GM12878 (cell line): ENCODE measurements at regions not wholly inside any gene's neighbourhood (a gene's known extent, or its start where the extent isn't known, plus 50 kb on each side); places are given as distances from the start of the nearest gene placed in this dataset.

Source experiments
- ATAC-seq: fragments of 200-7000 bp; cut with Tn5 transposase; 3 replicates; pipeline ENCODE4 v1.9.1; 2020; ENCODE audit warnings: mild to moderate bottlenecking, moderate library complexity
- BruUV-seq: library from RNA; stranded (reverse); fragments of 400-500 nt; replicated peaks from 2 replicates; lab custom pipeline; 2021; lab: Mats Ljungman, UMichigan
- CTCF ChIA-PET: fragments of 300-600 bp; sonication (Branson Sonifier 250); formaldehyde crosslinking; extraction: SDS; loops from one replicate; lab custom pipeline; 2021; ENCODE audit warnings: inconsistent platforms; lab: Yijun Ruan, JAX
- POLR2A ChIA-PET: fragments of 350-600 bp; formaldehyde crosslinking; extraction: SDS; loops from one replicate; lab custom pipeline; 2021; ENCODE audit warnings: inconsistent platforms; lab: Charles Lee
- RAD21 ChIA-PET: fragments of 300-600 bp; sonication (Branson Sonifier 250); formaldehyde crosslinking; loops from one replicate; lab custom pipeline; 2023; ENCODE audit warnings: antibody characterized with exemption; ENCODE audit not compliant: unreplicated experiment; lab: Charles Lee
- SMC1A ChIA-PET: fragments of 300-600 bp; sonication (Branson Sonifier 250); formaldehyde crosslinking; loops from one replicate; lab custom pipeline; 2023; ENCODE audit not compliant: unreplicated experiment, uncharacterized antibody; lab: Charles Lee
- DNase-seq: peaks from one replicate; pipeline ENCODE4 v3.0.0-alpha.2; 2011; ENCODE audit warnings: low read depth, low spot score
- FAIRE-seq: peaks from 3 replicates; lab custom pipeline; 2011; peaks lifted over from hg19 to GRCh38; lab: Jason Lieb, UNC
- H2AFZ ChIP-seq: 2 replicates; pipeline ENCODE4 v1.6.0; 2011; ENCODE audit warnings: low read depth, low read length, control low read depth; ENCODE audit not compliant: control insufficient read depth
- H3K27ac ChIP-seq: 2 replicates; pipeline ENCODE4 v1.5.1; 2011; ENCODE audit warnings: control low read depth; ENCODE audit not compliant: control insufficient read depth, insufficient read depth
- H3K27me3 ChIP-seq, 2 experiments: replicated peaks in 1 of 2; 2 replicates each; pipeline versions ENCODE4 v1.6.0 to v1.6.1; 2011; ENCODE audit warnings: low read length in 1 of 2; ENCODE audit not compliant: control insufficient read depth in 2 of 2, insufficient read depth in 2 of 2
- H3K36me3 ChIP-seq, 2 experiments: 2 replicates each; pipeline ENCODE4 v1.5.1; 2011; ENCODE audit warnings: low read length in 1 of 2; ENCODE audit not compliant: control insufficient read depth in 2 of 2, insufficient read depth in 2 of 2
- H3K4me1 ChIP-seq: 2 replicates; pipeline ENCODE4 v1.6.1; 2011; ENCODE audit warnings: mild to moderate bottlenecking, low read length, moderate library complexity, mixed read lengths; ENCODE audit not compliant: control insufficient read depth, insufficient read depth
- H3K4me2 ChIP-seq: 2 replicates; pipeline ENCODE4 v1.6.0; 2011; ENCODE audit warnings: control low read depth; ENCODE audit not compliant: control insufficient read depth, insufficient read depth
- H3K4me3 ChIP-seq: fragments of 200-600 bp; sonication (generic); 2 replicates; pipeline ENCODE4 v1.5.1; 2016
- H3K79me2 ChIP-seq: 2 replicates; pipeline ENCODE4 v1.6.0; 2011; ENCODE audit warnings: low read length; ENCODE audit not compliant: control insufficient read depth, insufficient read depth
- H3K9ac ChIP-seq: 2 replicates; pipeline ENCODE4 v1.8.0; 2011; ENCODE audit warnings: low read length, control low read depth, mixed read lengths; ENCODE audit not compliant: control insufficient read depth, insufficient read depth
- H3K9me3 ChIP-seq: replicated peaks from 3 replicates; pipeline ENCODE4 v1.5.1; 2011; ENCODE audit warnings: mild to moderate bottlenecking, low read length; ENCODE audit not compliant: control insufficient read depth, insufficient read depth
- H4K20me1 ChIP-seq: 2 replicates; pipeline ENCODE4 v1.6.0; 2011; ENCODE audit not compliant: control insufficient read depth, insufficient read depth
- CBX5 ChIP-seq: sonication (generic); IDR thresholded peaks from 2 replicates; pipeline ENCODE4 v1.6.1; 2016; ENCODE audit warnings: low read depth, moderate library complexity, mild to moderate bottlenecking, inconsistent platforms
- FOXK2 ChIP-seq: fragments of 450-650 bp; IDR thresholded peaks from 2 replicates; pipeline ENCODE4 v1.6.1; 2017; ENCODE audit warnings: mild to moderate bottlenecking, moderate library complexity
- FOXM1 ChIP-seq: IDR thresholded peaks from 2 replicates; pipeline ENCODE4 v1.6.1; 2012; ENCODE audit warnings: low read depth, mild to moderate bottlenecking, inconsistent platforms, low read length, moderate library complexity
- HDAC6 ChIP-seq: fragments of 200-600 bp; sonication (generic); IDR thresholded peaks from one replicate; pipeline ENCODE4 v1.8.0; 2017; ENCODE audit warnings: antibody characterized with exemption; ENCODE audit not compliant: unreplicated experiment
- IKZF2 ChIP-seq, 2 experiments: fragments of 450-650 bp; IDR thresholded peaks; 2 replicates each; pipeline ENCODE4 v1.6.1; 2017; ENCODE audit warnings: mild to moderate bottlenecking in 2 of 2, moderate library complexity in 2 of 2
- MEF2A ChIP-seq: IDR thresholded peaks from 2 replicates; pipeline ENCODE4 v1.6.1; 2011; ENCODE audit warnings: low read depth, mild to moderate bottlenecking, low read length, moderate library complexity; ENCODE audit not compliant: insufficient read depth
- MXI1 ChIP-seq: fragments of 150-350 bp; IDR thresholded peaks from 2 replicates; pipeline ENCODE4 v1.6.1; 2011; ENCODE audit warnings: low read depth, mild to moderate bottlenecking, inconsistent platforms, low read length, improper control_type of control experiment
- POLR2AphosphoS5 ChIP-seq: IDR thresholded peaks from 2 replicates; pipeline ENCODE4 v1.6.1; 2011; ENCODE audit warnings: mild to moderate bottlenecking, low read length, inconsistent platforms
- RELA ChIP-seq: fragments of 450-650 bp; IDR thresholded peaks from 2 replicates; pipeline ENCODE4 v1.8.0; 2014; ENCODE audit warnings: borderline replicate concordance; ENCODE audit not compliant: partially characterized antibody
- RUNX3 ChIP-seq: IDR thresholded peaks from 2 replicates; pipeline ENCODE4 v1.6.1; 2012; ENCODE audit warnings: low read length, inconsistent platforms
- SRF ChIP-seq, 2 experiments: IDR thresholded peaks; 2 replicates each; pipeline ENCODE4 v1.6.1; 2011; ENCODE audit warnings: low read depth in 2 of 2, low read length in 2 of 2, mild to moderate bottlenecking in 1 of 2, moderate library complexity in 1 of 2
- SUPT20H ChIP-seq: IDR thresholded peaks from 2 replicates; pipeline ENCODE4 v1.6.1; 2011; ENCODE audit warnings: low read depth, mild to moderate bottlenecking, low read length, moderate library complexity, borderline replicate concordance; ENCODE audit not compliant: control insufficient read depth
- WRNIP1 ChIP-seq: IDR thresholded peaks from 2 replicates; pipeline ENCODE4 v1.6.1; 2011; ENCODE audit warnings: low read depth, low read length, improper control_type of control experiment, borderline replicate concordance
- YBX1 ChIP-seq: fragments of 450-650 bp; IDR thresholded peaks from 2 replicates; pipeline ENCODE4 v1.6.1; 2016; ENCODE audit warnings: antibody characterized with exemption
- ZNF24 ChIP-seq: fragments of 450-650 bp; IDR thresholded peaks from 2 replicates; pipeline ENCODE4 v1.6.1; 2017; ENCODE audit warnings: antibody characterized with exemption, mild to moderate bottlenecking
- ZNF274 ChIP-seq: IDR thresholded peaks from one replicate; pipeline ENCODE4 v1.8.0; 2011; ENCODE audit not compliant: insufficient read length, insufficient read depth
- ZNF622 ChIP-seq: fragments of 450-650 bp; IDR thresholded peaks from 2 replicates; pipeline ENCODE4 v1.6.1; 2017; ENCODE audit warnings: mild to moderate bottlenecking, inconsistent platforms
- WGBS: methylation state at CpG from one replicate; pipeline ENCODE4 v1.1.6; 2016; ENCODE audit warnings: low lambda C conversion rate; ENCODE audit not compliant: insufficient replicate concordance, insufficient coverage; ENCODE audit errors: missing lambda C conversion rate; 5-methylcytosine and 5-hydroxymethylcytosine counted together
- in situ Hi-C: fragments of 300-500 bp; cut with MboI; formaldehyde crosslinking; loops from 9 replicates; pipeline ENCODE4 v1.14.3; 2018; ENCODE audit warnings: mixed read lengths
- intact Hi-C: fragments of 100-400 bp; cut with micrococcal nuclease; formaldehyde crosslinking; loops from one replicate; pipeline ENCODE4 v1.14.2; 2022; ENCODE audit not compliant: unreplicated experiment
- TF ChIP-seq, protein P1 (sequence below): fragments of 450-650 bp; IDR thresholded peaks from 2 replicates; pipeline ENCODE4 v1.6.1; 2017; ENCODE audit warnings: mild to moderate bottlenecking, low read depth, inconsistent platforms; ENCODE audit not compliant: poor library complexity, severe bottlenecking
- TF ChIP-seq, protein P2 (sequence below): IDR thresholded peaks from 2 replicates; pipeline ENCODE4 v1.6.1; 2012; ENCODE audit warnings: low read depth, low read length, improper control_type of control experiment
- TF ChIP-seq, protein P3 (sequence below): fragments of 450-650 bp; IDR thresholded peaks from 2 replicates; pipeline ENCODE4 v1.6.1; 2017; ENCODE audit warnings: borderline replicate concordance

DNA sequence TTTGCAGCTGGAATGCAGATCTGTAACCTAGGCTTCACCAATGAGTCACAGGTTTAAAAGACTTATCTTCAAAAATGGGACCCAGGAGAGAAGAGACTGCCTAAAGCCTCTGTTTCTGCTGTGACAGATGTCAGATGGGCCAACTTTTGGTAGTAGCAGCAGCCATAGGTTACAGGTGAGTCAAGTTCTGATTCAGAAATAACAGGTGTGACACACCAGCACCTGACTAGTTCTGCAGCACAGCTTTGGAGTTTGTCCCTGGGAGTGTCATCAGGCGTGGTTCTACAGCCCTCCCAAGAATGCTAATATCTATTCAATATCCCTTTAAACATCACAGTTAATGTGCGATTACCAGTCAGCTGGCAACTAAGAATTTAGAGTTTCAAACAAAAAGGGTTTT is 121.9 kb upstream of the BTN3A2 start:
- Histone ChIP-seq H3K4me3 (no peak overlapping the region), H3K27me3 (no peaks in the 10 kb centered on the region), H3K79me2 (no peaks in the 10 kb centered on the region), H3K4me1 (peaks cover 14% of the 10 kb centered on the region), H4K20me1 (no peaks in the 10 kb centered on the region), H3K27ac (no peak overlapping the region), H3K9me3 (no peaks in the 10 kb centered on the region; the same call in 2 of the 3 replicates), H2AFZ (no peak overlapping the region; the same call in 1 of the 2 replicates), H3K4me2 (no peak overlapping the region), H3K36me3 (no peaks in the 10 kb centered on the region), H3K9ac (no peak overlapping the region)
- BruUV-seq: no TSS peak
- SMC1A ChIA-PET: interaction anchor here (1.0 kb wide), 1 partner anchor 8 kb away, joined by 3 read pairs; a partner anchor contains a TSS
- WGBS: 94% methylated on average over 2 of the region's 2 CpGs
- FAIRE-seq (no peak), DNase-seq (no peak), ATAC-seq (no peak)
- TF ChIP-seq FOXM1 (no peak), IKZF2 (IDR thresholded peaks at IDR 0.05) (no peak), CBX5 (no peak), HDAC6 (no peak), SUPT20H (no peak), RELA (no peak), ZNF622 (no peak), YBX1 (no peak), ZNF24 (no peak), RUNX3 (no peak), FOXK2 (no peak), SRF (IDR thresholded peaks at IDR 0.05; ENCODE audit: low read depth in 2 of 2, low read length in 2 of 2) (no peak), MEF2A (no peak), WRNIP1 (no peak), MXI1 (no peak), ZNF274 (no peak), POLR2AphosphoS5 (no peak)
- TF ChIP-seq, protein P1, sequence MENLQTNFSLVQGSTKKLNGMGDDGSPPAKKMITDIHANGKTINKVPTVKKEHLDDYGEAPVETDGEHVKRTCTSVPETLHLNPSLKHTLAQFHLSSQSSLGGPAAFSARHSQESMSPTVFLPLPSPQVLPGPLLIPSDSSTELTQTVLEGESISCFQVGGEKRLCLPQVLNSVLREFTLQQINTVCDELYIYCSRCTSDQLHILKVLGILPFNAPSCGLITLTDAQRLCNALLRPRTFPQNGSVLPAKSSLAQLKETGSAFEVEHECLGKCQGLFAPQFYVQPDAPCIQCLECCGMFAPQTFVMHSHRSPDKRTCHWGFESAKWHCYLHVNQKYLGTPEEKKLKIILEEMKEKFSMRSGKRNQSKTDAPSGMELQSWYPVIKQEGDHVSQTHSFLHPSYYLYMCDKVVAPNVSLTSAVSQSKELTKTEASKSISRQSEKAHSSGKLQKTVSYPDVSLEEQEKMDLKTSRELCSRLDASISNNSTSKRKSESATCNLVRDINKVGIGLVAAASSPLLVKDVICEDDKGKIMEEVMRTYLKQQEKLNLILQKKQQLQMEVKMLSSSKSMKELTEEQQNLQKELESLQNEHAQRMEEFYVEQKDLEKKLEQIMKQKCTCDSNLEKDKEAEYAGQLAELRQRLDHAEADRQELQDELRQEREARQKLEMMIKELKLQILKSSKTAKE: no peak
- TF ChIP-seq, protein P2, sequence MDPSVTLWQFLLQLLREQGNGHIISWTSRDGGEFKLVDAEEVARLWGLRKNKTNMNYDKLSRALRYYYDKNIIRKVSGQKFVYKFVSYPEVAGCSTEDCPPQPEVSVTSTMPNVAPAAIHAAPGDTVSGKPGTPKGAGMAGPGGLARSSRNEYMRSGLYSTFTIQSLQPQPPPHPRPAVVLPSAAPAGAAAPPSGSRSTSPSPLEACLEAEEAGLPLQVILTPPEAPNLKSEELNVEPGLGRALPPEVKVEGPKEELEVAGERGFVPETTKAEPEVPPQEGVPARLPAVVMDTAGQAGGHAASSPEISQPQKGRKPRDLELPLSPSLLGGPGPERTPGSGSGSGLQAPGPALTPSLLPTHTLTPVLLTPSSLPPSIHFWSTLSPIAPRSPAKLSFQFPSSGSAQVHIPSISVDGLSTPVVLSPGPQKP: no peak
- TF ChIP-seq, protein P3, sequence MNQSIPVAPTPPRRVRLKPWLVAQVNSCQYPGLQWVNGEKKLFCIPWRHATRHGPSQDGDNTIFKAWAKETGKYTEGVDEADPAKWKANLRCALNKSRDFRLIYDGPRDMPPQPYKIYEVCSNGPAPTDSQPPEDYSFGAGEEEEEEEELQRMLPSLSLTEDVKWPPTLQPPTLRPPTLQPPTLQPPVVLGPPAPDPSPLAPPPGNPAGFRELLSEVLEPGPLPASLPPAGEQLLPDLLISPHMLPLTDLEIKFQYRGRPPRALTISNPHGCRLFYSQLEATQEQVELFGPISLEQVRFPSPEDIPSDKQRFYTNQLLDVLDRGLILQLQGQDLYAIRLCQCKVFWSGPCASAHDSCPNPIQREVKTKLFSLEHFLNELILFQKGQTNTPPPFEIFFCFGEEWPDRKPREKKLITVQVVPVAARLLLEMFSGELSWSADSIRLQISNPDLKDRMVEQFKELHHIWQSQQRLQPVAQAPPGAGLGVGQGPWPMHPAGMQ: no peak
- RAD21 ChIA-PET: interaction anchor here (1.4 kb wide), 1 partner anchor 9 kb away, joined by 4 read pairs; no protein-coding TSS in a partner anchor
- CTCF ChIA-PET: interaction anchor here (0.9 to 1.9 kb wide), 4 partner anchors 10 to 88 kb away, joined by 3 to 6 read pairs (median 4); no protein-coding TSS in a partner anchor
- intact Hi-C loops (no loop called here), in situ Hi-C loops (no loop called here)
- POLR2A ChIA-PET: interaction anchor here (2.5 kb wide), 1 partner anchor 10 kb away, joined by 6 read pairs; no protein-coding TSS in a partner anchor
